Retinal pigment epithelial cell (primary cell): ENCODE measurements at regions not wholly inside any gene's neighbourhood (a gene's known extent, or its start where the extent isn't known, plus 50 kb on each side); places are given as distances from the start of the nearest gene placed in this dataset.

Experiments
- DNase-seq: peaks from one replicate; pipeline ENCODE4 v3.0.0-alpha.2; 2010; ENCODE audit warnings: low read depth
- H3K4me3 ChIP-seq: 2 replicates; pipeline ENCODE4 v1.5.1; 2011; ENCODE audit warnings: mild to moderate bottlenecking, low read length, control low read depth, moderate library complexity
- TF ChIP-seq, protein P1 (sequence below): conservative IDR thresholded peaks from 2 replicates; pipeline ENCODE4 v1.5.1; 2011; ENCODE audit warnings: low read depth, low read length, control low read depth, inconsistent platforms

- no peak overlapping the region for H3K4me3 ChIP-seq
- TF ChIP-seq, protein P1, sequence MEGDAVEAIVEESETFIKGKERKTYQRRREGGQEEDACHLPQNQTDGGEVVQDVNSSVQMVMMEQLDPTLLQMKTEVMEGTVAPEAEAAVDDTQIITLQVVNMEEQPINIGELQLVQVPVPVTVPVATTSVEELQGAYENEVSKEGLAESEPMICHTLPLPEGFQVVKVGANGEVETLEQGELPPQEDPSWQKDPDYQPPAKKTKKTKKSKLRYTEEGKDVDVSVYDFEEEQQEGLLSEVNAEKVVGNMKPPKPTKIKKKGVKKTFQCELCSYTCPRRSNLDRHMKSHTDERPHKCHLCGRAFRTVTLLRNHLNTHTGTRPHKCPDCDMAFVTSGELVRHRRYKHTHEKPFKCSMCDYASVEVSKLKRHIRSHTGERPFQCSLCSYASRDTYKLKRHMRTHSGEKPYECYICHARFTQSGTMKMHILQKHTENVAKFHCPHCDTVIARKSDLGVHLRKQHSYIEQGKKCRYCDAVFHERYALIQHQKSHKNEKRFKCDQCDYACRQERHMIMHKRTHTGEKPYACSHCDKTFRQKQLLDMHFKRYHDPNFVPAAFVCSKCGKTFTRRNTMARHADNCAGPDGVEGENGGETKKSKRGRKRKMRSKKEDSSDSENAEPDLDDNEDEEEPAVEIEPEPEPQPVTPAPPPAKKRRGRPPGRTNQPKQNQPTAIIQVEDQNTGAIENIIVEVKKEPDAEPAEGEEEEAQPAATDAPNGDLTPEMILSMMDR: no peak
- no peak for DNase-seq
Measured at GRCh38 chr17:33892717-33893591, 362.1 kb upstream of the CCL2 start.

DNA sequence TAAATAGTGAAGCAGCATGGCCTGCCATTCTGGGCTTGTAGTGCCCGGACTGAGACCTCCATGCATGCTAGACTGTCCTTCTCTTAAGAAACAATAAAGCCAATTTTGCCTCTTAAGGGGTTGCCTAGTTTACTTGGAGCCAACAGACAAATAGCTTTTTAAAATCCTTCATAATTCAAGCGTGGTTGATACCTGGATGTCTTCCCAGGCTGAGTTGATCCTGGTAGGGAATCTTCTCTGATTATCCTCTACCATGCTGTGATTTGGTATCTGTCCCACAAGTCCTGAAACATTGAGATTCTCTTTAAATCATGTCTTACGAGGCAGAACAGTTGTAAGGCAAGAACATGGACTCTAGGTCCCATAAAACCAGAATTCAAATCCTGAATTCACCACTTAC is 359.6 kb upstream of the CCL2 start:
- DNase-seq: no peak
- H3K4me3 ChIP-seq: no peak overlapping the region
- TF ChIP-seq, protein P1: no peak

GRCh38 chr17:33896263-33896662 is 358.8 kb upstream of the CCL2 start:
- no peak overlapping the region for H3K4me3 ChIP-seq
- DNase-seq: no peak
- TF ChIP-seq, protein P1: no peak

GRCh38 chr17:33901085-33901484 is 354.0 kb upstream of the CCL2 start:
- no peak overlapping the region for H3K4me3 ChIP-seq
- TF ChIP-seq, protein P1: no peak
- DNase-seq: no peak

DNA sequence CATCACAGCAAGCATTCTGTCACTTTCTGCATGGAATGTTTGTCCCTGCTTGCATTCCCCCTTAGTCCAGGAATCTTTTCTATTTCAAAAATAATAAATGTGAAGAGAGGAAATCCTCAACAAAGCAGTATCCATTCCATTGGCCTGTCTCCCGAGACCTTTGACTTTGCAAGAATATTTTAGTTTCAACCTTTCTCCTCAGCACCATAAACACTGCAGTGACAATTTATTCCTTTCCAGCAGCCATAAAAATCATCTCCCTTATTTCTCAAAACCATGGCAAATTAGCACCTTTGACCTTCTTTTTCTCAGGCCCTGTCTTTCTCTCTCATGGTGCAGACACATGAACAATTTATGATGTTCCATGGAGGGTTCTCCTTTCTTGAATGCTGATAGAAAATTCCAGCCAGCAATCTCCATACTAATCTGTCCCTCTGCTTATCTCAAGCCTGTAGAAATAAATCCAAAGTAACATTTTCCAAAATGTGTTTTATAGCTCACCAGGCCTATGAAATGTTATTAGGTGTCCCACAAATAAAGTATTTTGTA is 352.1 kb upstream of the CCL2 start:
- H3K4me3 ChIP-seq: no peak overlapping the region
- TF ChIP-seq, protein P1: no peak
- DNase-seq: no peak

DNA sequence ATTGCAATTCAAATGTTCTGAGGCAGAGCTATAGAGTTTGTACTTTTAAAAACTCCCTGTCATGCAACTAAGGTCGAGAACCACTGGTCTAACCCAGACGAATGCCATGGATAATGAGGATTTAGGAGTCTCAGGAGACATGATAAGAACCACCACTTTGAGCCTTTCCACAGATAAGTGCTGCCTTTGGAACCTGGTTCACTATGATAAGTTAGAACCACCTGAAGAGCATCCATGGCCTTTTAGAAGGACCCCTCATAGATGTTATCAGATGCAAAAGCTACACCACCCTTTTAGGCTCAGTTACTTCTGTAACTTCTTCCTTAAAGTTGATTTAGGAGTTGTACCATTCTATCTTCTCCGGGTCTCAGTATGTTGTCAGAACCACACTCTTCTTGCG is 350.6 kb upstream of the CCL2 start:
- DNase-seq: no peak

More for the DNA sequence above, 350.6 kb upstream of the CCL2 start:
- TF ChIP-seq, protein P1: no peak
- no peak overlapping the region for H3K4me3 ChIP-seq
